ENCODE measurements at regions not wholly inside any gene's neighbourhood (a gene's known extent, or its start where the extent isn't known, plus 50 kb on each side); places are given as distances from the start of the nearest gene placed in this dataset.

- TF ChIP-seq RNF219 (CRISPR knock-in tag; IDR thresholded peaks at IDR 0.05), result no peak
- no peak for TF ChIP-seq ARID2 (IDR thresholded peaks at IDR 0.05)
- TF ChIP-seq NFIC (IDR thresholded peaks at IDR 0.05), result no peak
- TF ChIP-seq SETDB1 (IDR thresholded peaks at IDR 0.05; ENCODE audit: low read length), result no peak
- TF ChIP-seq ZNF280A (IDR thresholded peaks at IDR 0.05; ENCODE audit: low read depth, partially characterized antibody), result peak; percentile 90
- no peak for TF ChIP-seq CXXC5 (CRISPR knock-in tag; IDR thresholded peaks at IDR 0.05)
- TF ChIP-seq ESRRB (CRISPR knock-in tag; IDR thresholded peaks at IDR 0.05; ENCODE audit: borderline replicate concordance), result no peak
- TF ChIP-seq FOXK1 (CRISPR knock-in tag; IDR thresholded peaks at IDR 0.05; ENCODE audit: borderline replicate concordance), result no peak
- TF ChIP-seq ZNF551 (CRISPR knock-in tag; IDR thresholded peaks at IDR 0.05), result no peak
- TF ChIP-seq E2F4 (CRISPR knock-in tag; IDR thresholded peaks at IDR 0.05; ENCODE audit: low read depth), result no peak
- TF ChIP-seq THRA (IDR thresholded peaks at IDR 0.05), result no peak
- TF ChIP-seq CLOCK (CRISPR knock-in tag; IDR thresholded peaks at IDR 0.05; ENCODE audit: borderline replicate concordance), result no peak
- TF ChIP-seq MTA1 (IDR thresholded peaks at IDR 0.05; ENCODE audit: borderline replicate concordance), result no peak
- TF ChIP-seq SAFB2 (IDR thresholded peaks at IDR 0.05; ENCODE audit: borderline replicate concordance, low read depth, low read length, severe bottlenecking), result no peak
These were observed 76.1 kb upstream of the IRF2BP2 start (continued) for GRCh38 chr1:234686035-234686434.

All from K562 (cell line).